ENCODE measurements at regions not wholly inside any gene's neighbourhood (a gene's known extent, or its start where the extent isn't known, plus 50 kb on each side); places are given as distances from the start of the nearest gene placed in this dataset.
A peak's percentile ranks its signal among the peaks of the same experiment; 100 is the strongest.

DNA sequence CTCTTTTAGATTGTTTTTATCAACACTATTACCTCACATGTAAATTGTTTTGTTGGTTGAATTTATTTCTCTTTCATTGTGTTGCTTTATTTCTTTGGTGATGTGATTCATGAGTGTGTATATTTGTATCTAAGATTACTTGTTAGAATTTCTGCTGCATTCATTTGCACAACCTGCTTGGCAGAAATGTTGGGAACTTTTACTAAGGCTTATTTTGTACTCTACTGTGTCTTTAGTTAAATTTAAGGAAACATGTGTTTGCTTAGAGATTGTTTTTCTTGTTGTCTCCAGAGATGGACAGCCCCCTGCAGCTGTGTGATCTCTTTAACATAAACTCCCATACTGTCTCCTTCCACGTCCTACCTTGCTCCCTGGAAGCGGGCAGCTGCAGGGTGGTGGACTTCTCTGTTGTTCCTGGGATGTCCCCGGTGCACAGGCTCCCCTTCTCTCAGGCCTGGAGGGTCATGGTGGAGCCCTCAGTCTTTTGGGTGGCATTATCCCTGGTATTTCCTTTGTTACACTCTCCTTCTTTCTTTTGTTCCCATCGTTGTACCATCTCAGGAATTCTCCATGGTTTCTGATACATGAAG lies 212.0 kb upstream of the SPRY2 start:
- Histone ChIP-seq H3K27ac (no peak overlapping the region), H3K4me1 (replicated peaks) (no peaks in the 10 kb centered on the region), H3K27me3 (replicated peaks; ENCODE audit: insufficient read depth) (no peaks in the 10 kb centered on the region), H3K4me3 (no peak overlapping the region), H3K36me3 (no peaks in the 10 kb centered on the region), H3K9me3 (no peaks in the 10 kb centered on the region)
- DNase-seq (ENCODE audit: low spot score) = no peak
- 62% methylated on average over 4 of the region's 4 CpGs for WGBS
- intact Hi-C loops (cut with DNase I) = no loop called here
- no peak for TF ChIP-seq POLR2AphosphoS5 (IDR thresholded peaks at IDR 0.05)
- TF ChIP-seq, protein P1, sequence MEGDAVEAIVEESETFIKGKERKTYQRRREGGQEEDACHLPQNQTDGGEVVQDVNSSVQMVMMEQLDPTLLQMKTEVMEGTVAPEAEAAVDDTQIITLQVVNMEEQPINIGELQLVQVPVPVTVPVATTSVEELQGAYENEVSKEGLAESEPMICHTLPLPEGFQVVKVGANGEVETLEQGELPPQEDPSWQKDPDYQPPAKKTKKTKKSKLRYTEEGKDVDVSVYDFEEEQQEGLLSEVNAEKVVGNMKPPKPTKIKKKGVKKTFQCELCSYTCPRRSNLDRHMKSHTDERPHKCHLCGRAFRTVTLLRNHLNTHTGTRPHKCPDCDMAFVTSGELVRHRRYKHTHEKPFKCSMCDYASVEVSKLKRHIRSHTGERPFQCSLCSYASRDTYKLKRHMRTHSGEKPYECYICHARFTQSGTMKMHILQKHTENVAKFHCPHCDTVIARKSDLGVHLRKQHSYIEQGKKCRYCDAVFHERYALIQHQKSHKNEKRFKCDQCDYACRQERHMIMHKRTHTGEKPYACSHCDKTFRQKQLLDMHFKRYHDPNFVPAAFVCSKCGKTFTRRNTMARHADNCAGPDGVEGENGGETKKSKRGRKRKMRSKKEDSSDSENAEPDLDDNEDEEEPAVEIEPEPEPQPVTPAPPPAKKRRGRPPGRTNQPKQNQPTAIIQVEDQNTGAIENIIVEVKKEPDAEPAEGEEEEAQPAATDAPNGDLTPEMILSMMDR (IDR thresholded peaks at IDR 0.05) = no peak

DNA sequence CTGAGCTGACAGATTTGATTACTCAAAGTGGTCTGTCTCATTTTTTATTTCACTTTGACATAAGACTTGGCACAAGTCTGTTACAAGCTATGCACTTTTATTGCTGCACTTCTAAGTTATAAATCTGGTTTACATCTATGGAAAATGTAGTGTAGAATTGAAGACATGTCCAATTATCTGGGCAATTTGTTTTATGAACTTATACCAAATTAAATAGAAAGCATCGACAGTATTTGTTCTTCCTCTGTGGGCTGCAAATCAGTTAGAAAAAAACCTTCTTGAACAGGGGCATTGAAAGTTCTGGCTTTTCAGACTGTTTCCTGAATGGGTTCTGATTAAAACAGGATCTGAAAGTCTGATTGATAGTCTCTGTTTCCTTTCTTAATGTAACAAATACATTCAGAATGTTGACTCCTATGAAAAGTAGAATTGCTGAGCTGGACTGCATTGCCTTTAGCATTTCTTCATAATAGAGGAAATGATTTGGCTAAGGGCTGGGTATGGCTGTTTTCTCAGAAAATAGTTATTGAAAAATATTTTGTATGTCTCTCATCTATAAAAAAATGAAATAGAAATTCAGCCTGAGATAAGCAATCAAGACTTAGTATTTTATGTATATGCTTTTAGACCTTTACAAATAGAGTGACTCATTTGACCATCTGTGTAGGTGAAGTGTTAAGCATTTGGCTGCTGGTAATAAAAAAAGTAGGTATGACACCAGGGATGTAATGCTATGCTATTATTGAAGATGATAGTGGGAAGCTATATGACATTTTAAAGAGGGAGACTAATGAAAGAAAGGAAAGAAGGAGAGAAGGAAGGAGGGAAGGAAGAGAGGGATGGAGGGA lies 210.9 kb upstream of the SPRY2 start:
- H3K4me1 ChIP-seq (replicated peaks) = no peaks in the 10 kb centered on the region
- 8% methylated on average over 1 of the region's 1 CpG for WGBS
- H3K36me3 ChIP-seq = no peaks in the 10 kb centered on the region
- TF ChIP-seq POLR2A (IDR thresholded peaks at IDR 0.05) = no peak
- TF ChIP-seq POLR2AphosphoS5 (IDR thresholded peaks at IDR 0.05) = no peak
- TF ChIP-seq, protein P1 (IDR thresholded peaks at IDR 0.05) = no peak
- intact Hi-C loops (cut with DNase I) = no loop called here
- H3K27ac ChIP-seq = no peak overlapping the region
- no peak for DNase-seq (ENCODE audit: low spot score)
- no peaks in the 10 kb centered on the region for H3K9me3 ChIP-seq
- no peaks in the 10 kb centered on the region for H3K27me3 ChIP-seq (replicated peaks; ENCODE audit: insufficient read depth)
- H3K4me3 ChIP-seq = no peak overlapping the region

DNA sequence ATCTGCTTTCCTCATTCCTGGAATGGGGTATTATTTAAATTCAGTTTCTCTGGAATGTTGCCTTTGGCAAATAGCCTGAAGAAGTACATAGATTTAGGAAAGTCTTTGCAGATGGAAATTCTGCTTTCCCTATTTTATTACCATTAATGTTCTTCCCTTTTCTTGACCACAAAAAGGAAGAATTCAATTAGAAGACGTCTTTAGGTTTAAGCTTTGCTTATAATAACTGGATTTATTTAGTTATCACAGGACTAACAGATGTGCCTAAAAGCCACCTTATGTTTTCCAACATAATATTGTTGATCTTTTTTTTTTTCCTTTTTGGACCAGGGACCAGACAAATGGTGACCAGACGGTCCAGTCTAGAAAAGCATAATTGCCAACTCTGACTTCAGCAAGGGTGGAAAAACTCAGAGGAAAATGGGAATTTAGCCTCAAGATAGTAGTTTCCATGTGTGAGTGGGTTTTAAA lies 210.1 kb upstream of the SPRY2 start:
- Histone ChIP-seq H3K9me3 (no peaks in the 10 kb centered on the region), H3K27me3 (replicated peaks; ENCODE audit: insufficient read depth) (no peaks in the 10 kb centered on the region), H3K27ac (peak overlapping the region in 1 of 2 donors; percentile 0), H3K36me3 (no peaks in the 10 kb centered on the region), H3K4me3 (no peak overlapping the region), H3K4me1 (replicated peaks) (no peaks in the 10 kb centered on the region)
- intact Hi-C loops (cut with DNase I) = no loop called here
- no peak for DNase-seq (ENCODE audit: low spot score)
- 61% methylated on average over 2 of the region's 2 CpGs for WGBS
- TF ChIP-seq, protein P1 (IDR thresholded peaks at IDR 0.05) = no peak
- TF ChIP-seq POLR2A (IDR thresholded peaks at IDR 0.05) (no peak), POLR2AphosphoS5 (IDR thresholded peaks at IDR 0.05) (no peak)

DNA sequence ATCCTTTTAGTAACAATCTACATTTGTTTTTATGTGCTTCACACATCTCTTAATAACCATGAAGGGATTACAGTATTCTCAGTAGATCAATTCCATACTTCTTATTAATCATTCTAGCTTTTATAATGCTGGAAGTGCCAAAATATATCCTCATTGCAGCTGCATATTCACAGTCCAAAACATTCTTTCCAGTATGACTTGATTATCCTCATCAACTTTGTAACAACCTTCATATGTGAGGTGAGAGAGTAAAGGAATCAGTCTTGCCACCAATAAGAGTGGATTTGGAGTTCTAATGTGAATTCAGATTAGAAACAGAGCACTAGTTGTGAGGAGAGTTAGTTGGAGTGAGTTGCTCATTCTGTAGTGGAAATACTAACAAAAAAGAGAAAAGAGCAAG lies 208.0 kb upstream of the SPRY2 start:
- intact Hi-C loops (cut with DNase I) = no loop called here
- no peaks in the 10 kb centered on the region for H3K27me3 ChIP-seq (replicated peaks; ENCODE audit: insufficient read depth)
- no peak for TF ChIP-seq POLR2A (IDR thresholded peaks at IDR 0.05)
- TF ChIP-seq POLR2AphosphoS5 (IDR thresholded peaks at IDR 0.05) = no peak
- TF ChIP-seq, protein P1 (IDR thresholded peaks at IDR 0.05) = no peak

More for the DNA sequence above, 208.0 kb upstream of the SPRY2 start:
- Histone ChIP-seq H3K4me1 (replicated peaks) (no peaks in the 10 kb centered on the region), H3K36me3 (no peaks in the 10 kb centered on the region), H3K9me3 (no peaks in the 10 kb centered on the region), H3K4me3 (no peak overlapping the region), H3K27ac (no peak overlapping the region)
- no peak for DNase-seq (ENCODE audit: low spot score)
